T-helper 9 cell (primary cell): ENCODE measurements at regions not wholly inside any gene's neighbourhood (a gene's known extent, or its start where the extent isn't known, plus 50 kb on each side); places are given as distances from the start of the nearest gene placed in this dataset.
"Not testable (repeated sequence)": the region's sequence is repeated elsewhere in the genome, so short reads cannot be mapped to it uniquely, and the experiment has no call there.

Experiments
- DNase-seq: peaks from one replicate; pipeline ENCODE4 v3.0.0-alpha.2; 2020

DNA sequence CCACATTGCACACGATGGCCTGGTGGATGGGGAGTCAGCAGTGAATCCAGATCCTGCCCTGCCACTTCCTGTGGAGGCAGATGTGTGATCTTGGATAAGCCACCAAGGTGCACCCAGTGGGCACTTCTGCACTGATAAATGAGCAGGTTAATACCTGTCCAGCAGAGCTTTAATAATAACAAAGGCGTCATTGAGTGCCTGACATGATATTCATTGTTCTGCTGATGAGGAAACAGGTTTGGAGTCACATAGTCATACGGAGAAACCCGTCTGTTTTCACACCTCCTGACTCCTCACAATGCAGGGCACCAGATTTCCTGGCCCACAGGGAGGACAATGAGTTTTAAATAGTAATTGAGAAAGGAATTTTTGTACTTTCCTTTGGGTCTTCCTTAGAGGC is 324.6 kb upstream of the CDH5 start:
- no peak for DNase-seq

DNA sequence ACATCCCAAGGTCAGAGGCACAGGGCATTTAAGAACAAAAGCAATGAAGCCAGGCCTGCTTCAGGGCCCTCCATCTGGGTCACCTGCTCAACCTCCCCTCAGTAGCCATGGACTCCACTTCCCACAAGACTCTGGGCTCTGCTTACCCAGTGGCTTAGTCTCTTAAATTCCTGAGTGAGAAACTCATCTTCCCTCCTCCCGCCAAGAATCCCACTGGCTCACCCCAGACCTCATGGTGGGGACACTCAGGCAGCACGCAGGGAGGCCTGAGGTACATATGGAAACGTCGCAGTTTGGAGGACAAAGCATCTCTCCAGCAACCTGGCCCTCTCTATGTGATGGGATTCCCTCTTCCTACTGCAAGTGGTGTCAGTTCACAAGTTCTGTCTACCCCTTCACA is 326.7 kb upstream of the CDH5 start:
- DNase-seq = no peak

DNA sequence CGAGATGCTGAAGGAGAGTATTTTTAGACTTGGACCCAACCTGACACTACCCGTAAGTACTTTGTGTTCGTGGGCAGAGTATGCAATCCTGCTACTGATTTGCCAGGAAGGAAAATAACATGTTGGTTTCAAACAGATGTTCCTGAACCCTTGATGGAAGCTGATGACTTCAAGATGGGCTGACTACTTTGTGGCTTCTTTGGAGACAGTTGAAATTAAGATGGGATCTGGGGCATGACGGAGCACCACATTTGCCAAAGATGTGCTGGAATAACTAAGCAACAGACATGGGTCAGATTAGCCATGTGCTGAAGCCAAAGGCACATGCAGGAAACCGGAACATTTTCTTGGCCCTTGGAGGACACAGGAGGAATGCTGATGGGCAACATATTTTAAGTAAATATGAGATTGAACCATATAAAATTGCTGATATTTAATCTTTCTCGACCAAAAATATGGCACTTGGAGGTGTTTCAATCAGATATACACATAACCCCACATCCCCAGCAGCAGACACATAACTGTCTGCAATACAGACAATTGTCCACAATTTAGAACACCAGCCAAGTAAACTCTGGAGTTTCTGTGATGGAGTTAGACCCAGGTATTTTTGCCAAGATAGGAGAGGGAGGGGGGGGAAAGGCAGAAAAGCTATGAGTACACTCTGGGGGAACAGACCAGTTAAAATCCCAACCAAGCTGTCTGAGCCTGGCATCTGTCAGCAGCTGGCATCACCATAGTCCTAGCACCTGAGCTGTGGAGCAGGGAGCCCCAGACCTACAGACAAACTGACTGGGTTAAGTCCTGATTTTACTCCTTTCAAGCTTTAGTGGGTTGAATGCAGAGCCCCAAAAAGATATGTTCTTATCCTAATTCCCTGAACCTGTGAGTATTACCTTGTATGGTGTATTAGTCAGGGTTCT is 329.4 kb upstream of the CDH5 start:
- DNase-seq = no peak

DNA sequence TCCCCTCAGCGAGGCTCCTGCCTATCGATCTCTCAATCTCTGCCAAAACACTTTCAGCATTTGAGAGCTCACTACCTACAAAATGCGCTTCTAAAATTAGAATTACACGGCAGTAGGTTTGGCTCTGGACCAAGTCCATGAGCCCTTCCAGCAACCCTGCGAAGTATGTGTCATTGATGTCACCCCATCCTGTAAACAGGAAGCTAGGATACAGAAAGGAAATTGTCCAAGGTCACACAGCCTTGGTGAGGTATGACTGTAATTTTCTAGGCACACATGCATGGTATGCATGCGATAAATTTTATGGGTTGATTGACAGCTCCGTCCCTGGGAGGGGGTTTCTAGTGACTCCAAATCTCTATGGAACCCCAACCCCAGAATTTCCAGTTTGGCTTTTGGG is 330.3 kb upstream of the CDH5 start:
- no peak for DNase-seq

DNA sequence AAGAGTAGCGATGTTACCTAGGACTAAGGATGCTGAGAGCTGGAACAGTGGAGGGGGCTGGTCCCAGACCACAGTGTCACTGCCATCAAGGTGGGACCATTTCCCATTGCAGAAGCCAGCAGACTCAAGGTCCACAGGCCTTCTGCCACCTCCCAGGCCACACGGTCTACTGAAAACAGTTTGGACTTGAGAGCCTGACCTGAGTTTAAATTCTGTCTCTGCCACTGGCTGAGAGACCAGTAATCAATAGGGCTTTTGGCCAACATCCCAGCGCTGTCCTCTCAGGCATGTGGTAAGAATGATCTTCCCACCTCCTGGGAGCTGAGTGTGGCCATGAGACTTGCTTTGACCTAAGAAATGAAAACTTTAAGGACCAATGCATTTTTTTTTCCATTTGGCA is 331.4 kb upstream of the CDH5 start:
- no peak for DNase-seq

DNA sequence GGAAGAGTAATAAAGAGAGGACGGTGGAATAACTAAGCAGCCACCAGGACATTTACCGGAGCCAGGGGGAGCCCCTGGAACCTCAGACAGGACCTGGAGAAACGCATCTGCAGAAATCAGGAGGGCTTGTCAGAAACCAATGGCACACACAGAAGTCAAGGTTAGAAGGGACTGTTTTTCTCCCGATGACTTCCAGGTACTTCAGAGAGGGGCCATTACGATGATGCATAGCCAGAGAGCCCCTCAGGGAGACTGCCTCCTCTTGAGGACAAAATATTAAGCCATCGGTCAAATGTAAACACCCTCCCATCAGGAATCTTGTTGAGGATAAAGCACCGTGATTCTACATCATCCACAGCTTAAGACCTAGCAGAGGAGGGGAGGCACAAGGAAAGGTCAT is 333.6 kb upstream of the CDH5 start:
- DNase-seq = no peak

DNA sequence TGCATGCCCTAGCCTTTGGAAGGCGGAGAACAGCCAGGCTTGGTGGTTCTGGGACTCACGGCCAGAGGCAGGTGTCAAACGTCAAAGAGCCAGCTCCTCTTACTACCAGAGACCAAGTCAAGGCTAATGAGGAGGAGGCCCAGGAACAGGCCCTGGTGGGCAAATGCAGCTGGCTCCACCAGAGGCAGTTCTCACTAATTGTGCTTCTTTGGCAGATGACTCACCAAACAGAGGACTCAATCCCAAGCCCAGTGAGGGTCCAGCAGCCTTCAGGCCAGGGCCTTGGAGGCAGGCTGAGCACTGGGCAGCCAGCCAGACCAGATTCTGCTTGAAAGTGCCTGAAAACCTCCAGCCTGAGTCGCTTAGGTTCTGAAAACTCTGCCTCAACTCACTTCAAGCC is 336.5 kb upstream of the CDH5 start:
- no peak for DNase-seq

DNA sequence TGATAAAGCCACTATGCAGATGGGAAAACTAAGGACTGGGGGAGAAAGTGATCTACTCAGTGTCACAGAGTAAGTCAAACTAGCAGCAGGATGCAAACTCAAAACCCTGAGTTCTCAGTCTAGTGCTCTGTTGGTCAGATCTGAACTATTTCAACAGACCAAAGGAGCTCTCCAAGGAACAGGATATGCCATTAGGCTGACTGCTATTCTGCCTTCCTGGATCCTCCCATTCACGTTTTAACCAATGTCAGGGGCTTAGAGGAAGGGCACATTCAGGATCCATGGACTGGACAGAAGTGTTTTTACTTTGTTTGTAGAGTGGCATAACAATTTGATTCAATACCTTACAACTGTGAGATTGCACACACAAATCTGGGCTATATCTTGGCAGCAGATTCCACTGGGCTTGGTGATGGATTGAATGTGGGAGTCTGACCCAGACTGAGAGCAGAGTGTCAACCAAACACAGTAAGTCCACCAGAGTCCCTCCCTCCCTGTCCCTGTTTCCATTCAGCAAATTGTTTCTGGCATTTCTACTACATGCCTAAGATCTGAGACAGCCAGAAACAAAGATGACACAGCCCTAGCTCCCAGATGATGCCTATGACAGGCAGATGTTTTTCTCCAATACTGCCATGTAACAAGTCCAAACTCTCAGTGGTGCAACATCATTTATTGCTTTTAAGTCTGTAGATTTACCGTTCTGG is 337.8 kb upstream of the CDH5 start:
- DNase-seq = no peak

DNA sequence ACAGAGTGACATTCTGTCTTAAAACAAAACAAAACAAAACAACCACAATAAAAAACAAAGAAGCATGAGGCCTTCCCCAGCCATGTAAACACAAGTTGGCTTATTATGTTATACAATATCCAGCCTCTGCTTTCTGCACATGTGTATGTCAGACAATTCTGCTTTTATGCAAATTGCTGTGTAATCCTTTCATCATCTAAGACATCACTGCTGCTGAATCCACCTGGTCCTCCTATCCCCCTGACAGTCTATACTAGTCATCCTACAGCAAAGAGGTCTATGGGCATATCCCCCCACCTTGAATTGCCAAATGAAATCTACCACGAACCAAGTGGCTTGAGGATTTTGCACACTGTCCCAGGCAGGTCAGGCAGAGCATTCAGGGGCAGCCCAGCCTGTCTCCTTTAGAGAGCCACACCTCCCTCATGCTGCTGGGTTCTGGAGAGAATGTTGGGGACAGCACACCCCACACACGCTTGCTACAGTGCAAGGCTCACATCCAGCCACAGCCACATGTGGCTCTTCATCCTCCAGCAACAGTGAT is 339.6 kb upstream of the CDH5 start:
- DNase-seq = no peak

DNA sequence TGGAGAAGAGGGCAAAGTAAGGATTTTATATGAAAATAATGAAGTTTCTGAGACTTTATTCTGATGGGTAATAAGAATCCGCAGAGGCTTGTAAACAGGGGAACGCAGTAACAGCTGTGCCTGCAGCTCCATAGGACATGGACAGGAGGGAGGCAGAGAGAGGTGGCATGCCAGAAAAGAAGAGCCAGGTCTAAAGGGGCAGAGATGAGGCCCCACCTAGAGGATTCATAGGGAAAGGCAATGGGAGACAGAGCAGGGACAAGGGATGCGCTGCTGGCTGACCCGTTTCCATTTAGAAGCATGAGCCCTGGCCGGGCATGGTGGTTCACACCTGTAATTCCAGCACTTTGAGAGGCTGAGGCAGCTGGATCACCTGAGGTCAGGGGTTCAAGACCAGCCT is 340.3 kb upstream of the CDH5 start:
- no peak for DNase-seq

DNA sequence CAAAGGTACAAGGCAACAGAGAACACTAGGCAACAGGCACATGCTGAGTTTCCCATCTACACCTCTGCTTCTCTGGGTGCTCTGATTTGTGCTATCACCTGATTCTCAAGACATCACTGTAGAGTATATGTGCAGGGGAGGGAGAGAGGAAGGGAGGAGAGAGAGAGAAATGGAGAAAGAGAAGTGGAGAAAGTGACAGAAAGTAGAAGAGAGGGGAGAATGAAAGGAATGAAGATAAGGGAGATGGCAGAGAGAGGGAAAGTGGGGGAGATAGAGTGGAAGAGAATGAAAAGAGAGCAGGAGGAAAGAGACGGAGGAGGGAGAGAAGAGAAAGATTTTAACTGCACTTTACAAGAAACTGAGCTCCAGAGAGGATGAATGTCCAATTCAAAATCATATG is 340.7 kb upstream of the CDH5 start:
- no peak for DNase-seq

DNA sequence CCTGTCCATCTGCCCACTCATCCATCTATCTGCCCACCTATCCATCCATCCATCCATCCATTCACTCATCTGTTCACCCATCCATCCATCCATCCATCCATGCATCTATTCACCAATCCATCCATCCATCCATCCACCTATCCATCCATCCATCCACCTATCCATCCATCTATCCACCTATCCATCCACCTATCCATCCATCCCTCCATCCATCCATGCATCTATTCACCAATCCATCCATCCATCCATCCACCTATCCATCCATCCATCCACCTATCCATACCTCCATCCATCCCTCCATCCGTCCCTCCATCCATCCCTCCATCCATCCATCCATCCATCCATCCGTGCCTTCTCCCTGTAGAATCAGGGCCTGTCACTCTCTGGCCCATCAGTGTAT is 341.9 kb upstream of the CDH5 start:
- DNase-seq = not testable (repeated sequence)

DNA sequence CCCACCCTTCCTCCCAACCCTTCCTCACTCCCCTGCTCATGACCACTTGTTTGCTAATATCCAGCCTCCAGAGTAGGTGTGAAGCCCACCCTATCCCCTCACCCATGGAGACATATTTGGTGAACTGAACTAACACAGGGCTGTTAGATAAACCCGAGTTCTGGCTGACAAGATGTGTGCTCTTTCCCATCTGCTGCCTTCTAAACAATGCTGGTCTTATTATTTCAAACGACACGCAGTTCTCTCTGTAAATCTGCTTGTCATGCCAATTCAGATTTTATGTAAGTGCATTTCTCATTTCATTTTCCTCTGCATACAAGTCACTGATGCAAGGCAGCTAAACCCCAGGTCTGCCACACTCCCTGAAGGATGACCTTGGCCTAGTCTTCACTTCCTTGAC is 343.0 kb upstream of the CDH5 start:
- DNase-seq = no peak

DNA sequence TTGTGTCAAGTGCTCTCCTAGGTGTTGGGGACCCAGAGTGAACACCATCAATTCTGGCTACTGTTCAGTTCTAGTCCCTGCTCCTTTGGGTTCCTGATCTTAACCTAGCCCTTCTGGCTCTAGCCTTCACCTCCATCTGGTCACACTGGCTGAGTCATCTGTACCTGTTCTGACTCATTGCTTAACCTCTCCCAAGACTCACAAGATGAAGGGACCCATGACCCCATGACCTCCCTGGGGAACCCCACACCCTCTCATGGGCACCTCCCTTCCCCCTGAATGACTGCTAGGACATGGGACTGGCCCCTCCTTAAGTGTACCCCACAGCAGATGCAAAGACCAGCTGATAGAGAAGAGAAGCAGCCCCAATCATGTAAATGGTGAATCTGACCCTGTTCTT is 345.8 kb upstream of the CDH5 start:
- no peak for DNase-seq

DNA sequence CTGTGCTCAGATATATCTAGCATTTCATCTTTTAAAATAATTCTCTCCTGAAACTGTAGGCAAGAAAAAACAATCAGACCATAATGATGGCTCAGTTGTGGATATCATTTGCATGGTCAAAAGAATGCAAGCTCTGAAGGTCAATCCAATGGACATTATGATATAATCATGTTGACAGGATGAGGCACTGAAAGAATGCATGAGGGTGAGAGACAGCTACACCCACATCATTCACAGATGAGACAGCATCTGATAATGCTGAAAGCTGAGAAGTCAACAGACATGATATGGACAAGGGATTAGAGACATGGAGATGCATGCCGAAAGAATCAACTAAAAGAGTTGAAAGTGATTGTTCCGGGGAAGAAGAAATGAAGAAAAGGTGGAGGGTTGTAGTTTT is 346.4 kb upstream of the CDH5 start:
- DNase-seq = no peak

DNA sequence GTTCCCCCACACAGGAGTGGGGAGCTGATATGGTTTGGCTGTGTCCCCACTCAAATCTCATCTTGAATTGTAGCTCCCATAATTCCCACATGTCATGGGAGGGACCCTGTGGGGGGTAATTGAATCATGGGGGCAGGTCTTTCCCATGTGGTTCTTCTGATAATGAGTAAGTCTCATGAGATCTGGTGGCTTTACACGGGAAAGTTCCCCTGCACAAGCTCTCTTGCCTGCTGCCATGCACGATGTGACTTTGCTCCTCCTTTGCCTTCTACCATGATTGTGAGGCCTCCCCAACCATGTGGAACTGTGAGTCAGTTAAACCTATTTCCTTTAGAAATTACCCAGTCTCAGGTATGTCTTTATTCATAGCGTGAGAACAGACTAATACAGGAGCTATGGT is 347.0 kb upstream of the CDH5 start:
- DNase-seq = not testable (repeated sequence)

DNA sequence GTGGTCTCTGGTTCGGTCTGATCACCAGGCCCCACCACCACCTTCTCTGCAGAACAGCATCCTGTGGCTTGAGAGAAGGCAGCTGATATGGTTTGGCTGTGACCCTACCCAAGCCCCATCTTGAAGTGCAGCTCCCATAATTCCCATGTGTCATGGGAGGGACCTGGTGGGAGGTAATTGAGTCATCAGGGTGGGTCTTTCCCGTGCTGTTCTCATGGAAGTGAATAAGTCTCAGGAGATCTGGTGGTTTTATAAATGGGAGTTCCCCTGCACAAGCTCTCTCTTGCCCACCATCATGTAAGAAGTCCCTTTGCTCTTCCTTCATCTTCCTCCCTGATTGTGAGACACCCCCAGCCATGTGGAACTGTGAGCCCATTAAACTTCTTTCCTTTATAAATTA is 352.3 kb upstream of the CDH5 start:
- no peak for DNase-seq

DNA sequence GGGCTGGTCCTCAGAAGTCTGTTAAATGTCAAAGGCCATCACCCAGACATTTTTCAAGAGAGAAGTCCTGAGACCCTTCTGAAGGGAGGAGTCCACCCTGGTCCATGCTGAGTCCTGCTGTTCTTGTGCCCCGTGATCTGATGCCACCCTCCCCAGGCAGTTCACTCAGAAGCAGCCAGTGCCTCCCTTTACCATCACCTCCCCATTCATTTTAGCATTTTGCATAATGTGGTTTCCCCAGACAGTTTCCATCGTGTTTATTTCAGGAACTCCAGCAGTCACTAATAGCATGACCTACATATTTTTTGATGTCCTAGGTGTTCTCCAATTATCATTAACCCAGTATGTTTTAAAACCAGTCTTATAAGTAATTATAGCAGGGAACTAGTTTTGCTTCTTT is 353.0 kb upstream of the CDH5 start:
- no peak for DNase-seq

DNA sequence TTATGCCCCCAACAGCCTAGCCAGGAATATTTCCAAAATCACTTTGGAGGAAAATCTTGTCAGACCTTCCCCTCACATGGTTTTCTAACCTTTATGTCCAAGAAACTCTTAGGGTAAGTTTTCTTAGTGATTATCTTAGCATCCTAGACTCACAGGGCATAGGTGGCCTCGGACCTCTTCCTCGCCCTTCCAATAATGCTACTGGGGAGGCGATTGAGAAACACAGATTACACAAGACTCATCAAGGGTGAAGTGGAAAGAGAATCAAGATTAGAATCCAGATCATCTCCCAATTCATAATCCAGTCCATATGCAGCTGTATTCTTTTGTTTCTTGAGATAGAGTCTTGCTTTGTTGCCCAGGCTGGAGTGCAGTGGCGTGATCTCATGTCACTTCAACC is 358.4 kb upstream of the CDH5 start:
- no peak for DNase-seq

DNA sequence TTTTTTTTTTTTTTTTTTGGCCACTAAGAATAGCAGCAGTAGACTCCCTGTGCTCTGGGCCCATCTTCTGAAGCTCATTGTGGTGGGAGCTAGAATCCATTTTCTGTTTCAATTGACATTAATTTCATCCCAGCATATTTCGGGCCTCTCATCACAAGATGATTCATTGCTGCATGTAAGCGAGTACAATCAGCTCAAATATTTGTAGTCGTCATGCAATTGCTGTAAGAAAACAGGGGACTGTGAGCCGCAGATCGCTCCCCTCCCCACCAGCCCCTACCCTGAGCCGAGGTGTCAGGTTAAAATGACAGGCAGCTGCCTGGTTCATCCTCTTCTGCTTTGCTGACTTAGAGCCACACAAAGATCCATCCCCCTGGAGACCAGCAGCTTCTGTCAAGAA is 358.8 kb upstream of the CDH5 start:
- DNase-seq = no peak

DNA sequence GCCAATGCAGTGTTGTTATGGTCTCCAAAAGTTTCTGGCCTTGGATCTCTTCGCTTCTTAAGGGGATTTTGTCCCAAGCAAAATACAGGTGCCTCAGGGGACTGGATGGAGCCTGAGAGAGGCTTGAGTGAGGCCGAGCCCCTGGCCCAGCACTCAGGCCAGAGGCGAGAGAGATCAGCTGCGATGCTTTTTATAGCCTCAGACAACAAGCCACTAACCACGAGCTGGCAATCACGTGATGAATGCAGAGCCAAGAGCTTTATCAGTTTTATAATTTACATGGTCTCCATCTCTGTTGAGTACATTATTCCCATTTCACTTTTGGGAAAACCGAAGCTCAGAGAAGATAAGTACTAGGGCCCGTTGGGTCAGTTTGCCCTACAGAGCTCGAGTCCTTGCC is 360.0 kb upstream of the CDH5 start:
- DNase-seq = no peak

DNA sequence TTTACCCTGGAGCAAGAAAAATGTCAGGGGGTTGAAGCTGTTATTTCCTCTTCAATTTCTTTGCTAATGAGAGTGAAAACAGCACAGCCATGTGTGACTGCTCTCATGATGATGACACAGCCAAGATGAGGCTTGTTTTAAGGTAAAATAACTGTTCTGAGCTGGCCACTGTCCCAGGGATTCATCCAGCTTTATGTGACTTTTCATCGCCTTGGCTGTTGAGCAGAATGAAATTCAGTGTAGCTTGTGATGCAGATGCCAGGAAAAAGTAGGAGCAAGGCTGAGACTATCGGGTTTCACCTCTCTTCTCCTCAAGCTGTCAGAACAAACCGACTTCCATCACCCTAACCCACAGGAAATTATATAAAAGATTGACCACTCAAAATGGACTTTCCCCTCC is 361.8 kb upstream of the CDH5 start:
- no peak for DNase-seq

DNA sequence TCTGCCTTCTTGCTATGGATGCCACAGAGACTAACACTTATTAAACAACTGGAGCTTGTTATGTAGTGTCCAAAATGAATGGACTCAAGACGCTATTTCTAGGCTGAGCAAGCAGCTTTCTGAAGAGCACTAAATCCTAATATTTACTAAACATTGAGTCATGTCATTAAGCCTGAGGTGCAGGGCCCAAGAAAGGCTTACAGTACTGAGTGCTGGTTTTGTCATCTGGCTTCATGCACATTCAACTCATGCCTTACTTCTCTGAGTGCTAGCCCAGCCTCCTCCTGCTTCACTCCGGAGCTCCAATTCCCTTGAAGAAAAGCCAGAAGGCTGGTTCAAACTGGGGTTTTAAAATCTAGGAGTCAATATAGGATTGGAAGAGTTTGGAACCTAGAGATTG is 363.3 kb upstream of the CDH5 start:
- no peak for DNase-seq

DNA sequence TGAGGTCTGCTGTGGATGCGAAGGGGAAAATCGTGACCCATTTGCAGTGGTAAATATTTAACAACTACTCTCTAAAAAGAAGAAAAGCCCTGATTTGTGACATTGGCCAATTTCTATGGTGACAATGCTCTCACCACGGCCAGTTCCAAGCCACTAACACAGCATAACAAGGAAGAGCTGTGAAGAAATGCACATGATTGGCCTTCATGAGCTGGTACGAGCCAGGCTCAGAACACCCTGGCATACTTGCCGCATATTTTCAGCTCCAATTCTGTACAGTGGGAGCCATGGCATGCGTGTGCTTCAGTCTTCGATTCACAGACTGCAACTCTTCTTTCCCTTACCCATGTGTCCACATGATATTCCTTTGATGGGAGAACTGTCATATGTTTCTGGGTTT is 363.9 kb upstream of the CDH5 start:
- DNase-seq = no peak
